Neuronal stem cell (in vitro differentiated cells): ENCODE measurements at regions not wholly inside any gene's neighbourhood (a gene's known extent, or its start where the extent isn't known, plus 50 kb on each side); places are given as distances from the start of the nearest gene placed in this dataset.

Source experiments
- DNase-seq: peaks from one replicate; pipeline ENCODE4 v3.0.0-alpha.2; 2013; ENCODE audit warnings: low spot score
- H2AFZ ChIP-seq: one replicate; pipeline ENCODE4 v1.6.1; 2013; ENCODE audit warnings: mild to moderate bottlenecking, low read length, inconsistent platforms
- H2AK5ac ChIP-seq: 2 replicates; pipeline ENCODE4 v1.6.1; 2013; ENCODE audit warnings: low read depth, mild to moderate bottlenecking, inconsistent platforms, low read length, moderate library complexity, mixed read lengths
- H2BK120ac ChIP-seq: 2 replicates; pipeline ENCODE4 v1.6.1; 2013; ENCODE audit warnings: low read depth, mild to moderate bottlenecking, inconsistent platforms, low read length, moderate library complexity, mixed read lengths
- H2BK12ac ChIP-seq: one replicate; pipeline ENCODE4 v1.6.1; 2013; ENCODE audit warnings: low read length, inconsistent platforms
- H2BK15ac ChIP-seq: 2 replicates; pipeline ENCODE4 v1.6.1; 2013; ENCODE audit warnings: mild to moderate bottlenecking, low read length, inconsistent platforms, mixed read lengths
- H2BK5ac ChIP-seq: one replicate; pipeline ENCODE4 v1.6.1; 2013; ENCODE audit warnings: inconsistent platforms, mild to moderate bottlenecking, low read length, moderate library complexity
- H3K14ac ChIP-seq: one replicate; pipeline ENCODE4 v1.6.1; 2013; ENCODE audit warnings: low read length, inconsistent platforms
- H3K18ac ChIP-seq: 2 replicates; pipeline ENCODE4 v1.6.1; 2013; ENCODE audit warnings: low read length, inconsistent platforms
- H3K23ac ChIP-seq: 2 replicates; pipeline ENCODE4 v1.6.1; 2013; ENCODE audit warnings: low read depth, mild to moderate bottlenecking, mixed read lengths, low read length, inconsistent platforms; ENCODE audit not compliant: poor library complexity
- H3K27ac ChIP-seq: replicated peaks from 3 replicates; pipeline ENCODE4 v1.5.1; 2013; ENCODE audit warnings: low read length, inconsistent platforms
- H3K27me3 ChIP-seq, 3 experiments: 2 replicates each; pipeline ENCODE4 v1.6.1; 2013; ENCODE audit warnings: low read length in 3 of 3, mild to moderate bottlenecking in 2 of 3, inconsistent platforms in 1 of 3, low read depth in 1 of 3, mixed read lengths in 1 of 3, moderate library complexity in 1 of 3; ENCODE audit not compliant: control insufficient read depth in 3 of 3, insufficient read depth in 3 of 3
- H3K36me3 ChIP-seq, 2 donors: replicated peaks in 1 of 2; 2 replicates each; pipeline ENCODE4 v1.6.1; 2013; ENCODE audit warnings: low read length in 2 of 2; ENCODE audit not compliant: control insufficient read depth in 2 of 2, insufficient read depth in 2 of 2
- H3K4ac ChIP-seq: 2 replicates; pipeline ENCODE4 v1.6.1; 2013; ENCODE audit warnings: inconsistent platforms, mild to moderate bottlenecking, low read length, moderate library complexity
- H3K4me1 ChIP-seq, 2 donors: 1 replicate in 1 of 2; 2 replicates in 1 of 2; pipeline ENCODE4 v1.6.1; 2013; ENCODE audit warnings: low read length in 2 of 2, low read depth in 1 of 2; ENCODE audit not compliant: control insufficient read depth in 2 of 2, insufficient read depth in 1 of 2
- H3K4me2 ChIP-seq: one replicate; pipeline ENCODE4 v1.6.1; 2013; ENCODE audit warnings: mild to moderate bottlenecking, low read length, inconsistent platforms; ENCODE audit not compliant: insufficient read depth, poor library complexity, severe bottlenecking
- H3K4me3 ChIP-seq, 2 donors: 2 replicates each; pipeline ENCODE4 v1.5.1; 2013; ENCODE audit warnings: low read length in 2 of 2, mild to moderate bottlenecking in 2 of 2, inconsistent platforms in 1 of 2, moderate library complexity in 1 of 2
- H3K79me1 ChIP-seq: one replicate; pipeline ENCODE4 v1.6.1; 2013; ENCODE audit warnings: low read depth, mild to moderate bottlenecking, inconsistent platforms, low read length, moderate library complexity
- H3K9ac ChIP-seq: one replicate; pipeline ENCODE4 v1.6.1; 2013; ENCODE audit warnings: mild to moderate bottlenecking, low read depth, low read length, inconsistent platforms; ENCODE audit not compliant: poor library complexity
- H3K9me3 ChIP-seq, 2 donors: replicated peaks in 1 of 2; 2 replicates each; pipeline versions ENCODE3 to v1.6.1; 2013; ENCODE audit warnings: low read length in 2 of 2, mild to moderate bottlenecking in 2 of 2, inconsistent platforms in 1 of 2, low read depth in 1 of 2, mixed read lengths in 1 of 2, moderate library complexity in 1 of 2; ENCODE audit not compliant: control insufficient read depth in 2 of 2, insufficient read depth in 1 of 2
- H4K8ac ChIP-seq: one replicate; pipeline ENCODE4 v1.6.1; 2013; ENCODE audit warnings: low read depth, mild to moderate bottlenecking, inconsistent platforms, low read length, moderate library complexity
- H4K91ac ChIP-seq: one replicate; pipeline ENCODE4 v1.6.1; 2013; ENCODE audit warnings: low read length, low read depth, mild to moderate bottlenecking, inconsistent platforms; ENCODE audit not compliant: poor library complexity
- WGBS, 2 donors: extraction: QIAGEN DNeasy Blood & Tissue Kit; methylation state at CpG; one replicate each; pipeline ENCODE4 v1.1.7; 2013; ENCODE audit warnings: missing lambda C conversion rate in 2 of 2, mixed read lengths in 1 of 2; ENCODE audit not compliant: insufficient read length in 2 of 2, insufficient replicate concordance in 1 of 2; ENCODE audit errors: extremely low coverage in 2 of 2; 5-methylcytosine and 5-hydroxymethylcytosine counted together

DNA sequence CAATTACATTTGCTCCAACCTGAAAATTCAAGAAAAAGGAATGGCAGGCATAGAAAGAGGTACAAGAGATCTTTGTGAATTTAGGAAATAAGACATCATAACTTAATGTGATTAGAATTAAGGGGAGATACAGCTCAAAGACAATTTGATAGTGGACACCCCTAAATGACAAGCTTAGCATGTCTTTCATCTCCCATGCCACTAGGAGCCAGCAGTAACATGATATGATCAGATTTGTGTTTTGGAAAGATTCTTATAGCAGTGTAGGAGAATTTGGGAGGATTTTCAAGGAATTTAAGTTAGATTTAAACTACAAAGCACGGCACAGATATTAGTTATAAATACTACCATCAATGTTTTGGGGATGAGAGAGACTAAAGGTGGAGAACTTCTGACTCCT lies 340.8 kb downstream of the RDH14 start:
- no peak overlapping the region for H3K14ac ChIP-seq
- no peaks in the 10 kb centered on the region for H3K79me1 ChIP-seq
- H3K27ac ChIP-seq, result no peak overlapping the region
- no peak overlapping the region for H3K4ac ChIP-seq
- H3K18ac ChIP-seq, result no peak overlapping the region
- no peak overlapping the region for H2AFZ ChIP-seq
- no peaks in the 10 kb centered on the region for H3K36me3 ChIP-seq
- H3K4me2 ChIP-seq, result no peak overlapping the region
- no peaks in the 10 kb centered on the region for H3K9me3 ChIP-seq
- no peak overlapping the region for H2BK120ac ChIP-seq
- no peak overlapping the region for H2AK5ac ChIP-seq
- no peak overlapping the region for H3K9ac ChIP-seq
- H3K23ac ChIP-seq, result no peak overlapping the region
- no peak overlapping the region for H2BK12ac ChIP-seq
- H3K4me3 ChIP-seq, result no peak overlapping the region
- no peaks in the 10 kb centered on the region for H3K4me1 ChIP-seq
- no peak overlapping the region for H2BK5ac ChIP-seq
- H2BK15ac ChIP-seq, result no peak overlapping the region
- H4K8ac ChIP-seq, result no peak overlapping the region
- WGBS, 2 donors, result no CpG with 5 or more reads among the region's 1 CpG
- DNase-seq, result no peak
- H3K27me3 ChIP-seq, result no peaks in the 10 kb centered on the region
- no peak overlapping the region for H4K91ac ChIP-seq

GRCh38 chr2:18218160-18218933 lies 339.9 kb downstream of the KCNS3 start:
- no peak overlapping the region for H3K23ac ChIP-seq
- H2BK5ac ChIP-seq, result no peak overlapping the region
- no peak overlapping the region for H2BK120ac ChIP-seq
- H3K79me1 ChIP-seq, result no peaks in the 10 kb centered on the region
- H3K4me3 ChIP-seq, result no peak overlapping the region
- H3K36me3 ChIP-seq, result no peaks in the 10 kb centered on the region
- DNase-seq, result no peak
- H3K9ac ChIP-seq, result no peak overlapping the region
- WGBS, 2 donors, result no CpG with 5 or more reads among the region's 7 CpGs
- no peak overlapping the region for H2AFZ ChIP-seq
- H3K4ac ChIP-seq, result no peak overlapping the region
- H3K9me3 ChIP-seq, result no peaks in the 10 kb centered on the region
- no peak overlapping the region for H3K18ac ChIP-seq
- H3K4me1 ChIP-seq, result no peaks in the 10 kb centered on the region
- no peak overlapping the region for H3K14ac ChIP-seq
- no peaks in the 10 kb centered on the region for H3K27me3 ChIP-seq
- no peak overlapping the region for H3K4me2 ChIP-seq
- H2BK12ac ChIP-seq, result no peak overlapping the region
- H2AK5ac ChIP-seq, result no peak overlapping the region
- H4K91ac ChIP-seq, result no peak overlapping the region
- no peak overlapping the region for H4K8ac ChIP-seq
- H3K27ac ChIP-seq, result no peak overlapping the region
- no peak overlapping the region for H2BK15ac ChIP-seq

GRCh38 chr2:18214936-18215335 lies 336.5 kb downstream of the KCNS3 start:
- H3K4me3 ChIP-seq, result no peak overlapping the region
- H2BK15ac ChIP-seq, result no peak overlapping the region
- no peaks in the 10 kb centered on the region for H3K9me3 ChIP-seq
- no peak overlapping the region for H4K91ac ChIP-seq
- no peak overlapping the region for H3K23ac ChIP-seq
- H3K4ac ChIP-seq, result no peak overlapping the region
- no peak overlapping the region for H2BK12ac ChIP-seq
- no peaks in the 10 kb centered on the region for H3K4me1 ChIP-seq
- no peak overlapping the region for H2BK120ac ChIP-seq
- H3K27ac ChIP-seq, result no peak overlapping the region
- no CpG with 5 or more reads among the region's 2 CpGs for WGBS, 2 donors
- H3K18ac ChIP-seq, result no peak overlapping the region
- no peak overlapping the region for H2AK5ac ChIP-seq
- DNase-seq, result no peak
- no peak overlapping the region for H3K14ac ChIP-seq
- H4K8ac ChIP-seq, result no peak overlapping the region
- no peak overlapping the region for H3K4me2 ChIP-seq
- H3K27me3 ChIP-seq, result no peaks in the 10 kb centered on the region
- H2AFZ ChIP-seq, result no peak overlapping the region
- no peak overlapping the region for H3K9ac ChIP-seq
- H2BK5ac ChIP-seq, result no peak overlapping the region
- H3K79me1 ChIP-seq, result no peaks in the 10 kb centered on the region
- H3K36me3 ChIP-seq, result no peaks in the 10 kb centered on the region

GRCh38 chr2:18213986-18214385 lies 335.5 kb downstream of the KCNS3 start:
- H2BK12ac ChIP-seq, result no peak overlapping the region
- WGBS, 2 donors, result no CpG with 5 or more reads among the region's 11 CpGs

More at GRCh38 chr2:18213986-18214385, 335.5 kb downstream of the KCNS3 start:
- H3K27me3 ChIP-seq, result no peaks in the 10 kb centered on the region
- no peaks in the 10 kb centered on the region for H3K79me1 ChIP-seq
- H3K4ac ChIP-seq, result no peak overlapping the region
- no peak overlapping the region for H2AFZ ChIP-seq
- no peaks in the 10 kb centered on the region for H3K36me3 ChIP-seq
- H3K4me1 ChIP-seq, result no peaks in the 10 kb centered on the region
- H3K4me2 ChIP-seq, result no peak overlapping the region
- H2BK120ac ChIP-seq, result no peak overlapping the region
- H3K4me3 ChIP-seq, result no peak overlapping the region
- H3K27ac ChIP-seq, result no peak overlapping the region
- H3K9me3 ChIP-seq, result no peaks in the 10 kb centered on the region
- H4K8ac ChIP-seq, result no peak overlapping the region
- no peak overlapping the region for H3K9ac ChIP-seq
- no peak overlapping the region for H2BK5ac ChIP-seq
- no peak overlapping the region for H2BK15ac ChIP-seq
- no peak overlapping the region for H3K23ac ChIP-seq
- H4K91ac ChIP-seq, result no peak overlapping the region
- no peak overlapping the region for H2AK5ac ChIP-seq
- H3K14ac ChIP-seq, result no peak overlapping the region
- no peak overlapping the region for H3K18ac ChIP-seq
- no peak for DNase-seq
